MM.1S (cell line): ENCODE measurements at regions not wholly inside any gene's neighbourhood (a gene's known extent, or its start where the extent isn't known, plus 50 kb on each side); places are given as distances from the start of the nearest gene placed in this dataset.

Experiments
- EZH2 ChIP-seq: fragments of 300-600 bp; sonication (generic); optimal IDR thresholded peaks from 2 replicates; pipeline ENCODE3; 2017; ENCODE audit warnings: low read depth, mild to moderate bottlenecking, antibody characterized with exemption, low read length, mixed read lengths
- EZH2phosphoT487 ChIP-seq: fragments of 300-600 bp; sonication (generic); IDR thresholded peaks from 2 replicates; pipeline ENCODE4 v1.6.1; 2018; ENCODE audit warnings: antibody characterized with exemption, low read length
- TF ChIP-seq, protein P1 (sequence below): fragments of 300-600 bp; sonication (generic); IDR thresholded peaks from 2 replicates; pipeline ENCODE4 v1.5.1; 2016; ENCODE audit warnings: antibody characterized with exemption, low read length, mixed read lengths

DNA sequence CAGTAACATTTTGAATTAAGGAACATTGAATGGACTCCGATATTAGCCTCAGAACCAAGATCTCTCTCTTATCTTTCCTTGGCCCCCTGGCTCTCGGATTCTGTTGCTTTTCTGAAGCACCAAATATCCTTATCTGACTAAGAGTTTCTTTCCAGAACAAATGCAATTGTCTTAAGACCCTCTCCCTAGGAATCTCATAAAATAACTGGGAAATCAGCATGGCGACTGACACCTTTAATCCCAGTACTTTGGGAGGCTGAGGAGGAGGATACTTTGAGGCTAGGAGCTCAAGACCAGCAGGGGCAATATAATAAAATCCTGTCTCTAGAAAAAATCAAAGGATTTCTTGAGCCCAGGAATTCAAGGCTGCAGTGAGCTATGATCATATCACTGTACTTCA is 984.5 kb downstream of the HACE1 start:
- TF ChIP-seq, protein P1, sequence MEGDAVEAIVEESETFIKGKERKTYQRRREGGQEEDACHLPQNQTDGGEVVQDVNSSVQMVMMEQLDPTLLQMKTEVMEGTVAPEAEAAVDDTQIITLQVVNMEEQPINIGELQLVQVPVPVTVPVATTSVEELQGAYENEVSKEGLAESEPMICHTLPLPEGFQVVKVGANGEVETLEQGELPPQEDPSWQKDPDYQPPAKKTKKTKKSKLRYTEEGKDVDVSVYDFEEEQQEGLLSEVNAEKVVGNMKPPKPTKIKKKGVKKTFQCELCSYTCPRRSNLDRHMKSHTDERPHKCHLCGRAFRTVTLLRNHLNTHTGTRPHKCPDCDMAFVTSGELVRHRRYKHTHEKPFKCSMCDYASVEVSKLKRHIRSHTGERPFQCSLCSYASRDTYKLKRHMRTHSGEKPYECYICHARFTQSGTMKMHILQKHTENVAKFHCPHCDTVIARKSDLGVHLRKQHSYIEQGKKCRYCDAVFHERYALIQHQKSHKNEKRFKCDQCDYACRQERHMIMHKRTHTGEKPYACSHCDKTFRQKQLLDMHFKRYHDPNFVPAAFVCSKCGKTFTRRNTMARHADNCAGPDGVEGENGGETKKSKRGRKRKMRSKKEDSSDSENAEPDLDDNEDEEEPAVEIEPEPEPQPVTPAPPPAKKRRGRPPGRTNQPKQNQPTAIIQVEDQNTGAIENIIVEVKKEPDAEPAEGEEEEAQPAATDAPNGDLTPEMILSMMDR = no peak
- TF ChIP-seq EZH2 (no peak), EZH2phosphoT487 (no peak)
